ENCODE measurements at regions not wholly inside any gene's neighbourhood (a gene's known extent, or its start where the extent isn't known, plus 50 kb on each side); places are given as distances from the start of the nearest gene placed in this dataset.
"Not testable (repeated sequence)": the region's sequence is repeated elsewhere in the genome, so short reads cannot be mapped to it uniquely, and the experiment has no call there.

DNA sequence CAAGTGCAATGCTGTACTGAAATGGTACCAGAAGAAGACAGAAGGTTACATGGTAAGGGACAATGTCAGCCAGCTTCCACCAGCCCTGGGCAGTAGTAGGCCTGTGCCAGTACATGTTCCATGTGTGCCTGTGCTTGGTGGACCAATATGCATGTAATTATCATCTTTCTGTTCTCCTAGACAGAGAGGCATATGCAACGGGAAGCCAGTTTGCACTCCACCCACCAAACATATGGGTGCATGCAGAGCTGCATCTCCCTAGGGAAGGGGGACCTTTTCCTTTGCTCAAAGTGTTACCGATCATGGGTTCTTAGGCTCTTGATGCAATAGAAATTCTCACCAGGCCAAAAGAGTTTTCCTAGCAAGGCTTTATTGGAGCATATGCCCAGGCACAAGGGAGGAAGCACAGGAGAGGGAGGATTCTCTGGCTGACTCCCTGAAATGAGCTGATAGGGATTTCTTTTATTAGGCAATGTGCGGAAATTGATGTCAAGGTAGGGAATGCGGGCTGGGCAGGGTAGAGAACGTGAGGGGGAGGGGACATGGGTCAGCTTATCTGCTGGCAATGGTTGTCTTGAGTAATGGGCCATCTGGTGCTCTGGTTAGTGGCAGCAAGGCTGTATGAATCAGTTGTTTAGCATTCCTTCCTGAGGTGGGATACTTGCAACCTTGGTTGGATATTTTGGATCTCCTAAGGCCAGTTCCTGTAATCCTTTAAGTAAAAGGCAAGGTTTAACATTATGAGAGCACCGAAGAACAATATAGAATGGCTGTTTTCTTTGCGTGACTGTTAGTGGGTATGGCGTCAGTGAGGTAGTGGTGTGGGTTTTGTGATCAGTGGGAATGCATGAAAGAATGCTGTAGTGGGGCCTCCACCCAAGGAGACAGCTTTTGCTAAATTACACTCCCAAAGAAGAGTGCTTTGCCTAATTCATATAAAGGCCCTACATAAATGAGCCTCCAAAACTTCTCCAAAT lies 102.5 kb downstream of the CDRT15L2 start:
- TF ChIP-seq, protein P1, sequence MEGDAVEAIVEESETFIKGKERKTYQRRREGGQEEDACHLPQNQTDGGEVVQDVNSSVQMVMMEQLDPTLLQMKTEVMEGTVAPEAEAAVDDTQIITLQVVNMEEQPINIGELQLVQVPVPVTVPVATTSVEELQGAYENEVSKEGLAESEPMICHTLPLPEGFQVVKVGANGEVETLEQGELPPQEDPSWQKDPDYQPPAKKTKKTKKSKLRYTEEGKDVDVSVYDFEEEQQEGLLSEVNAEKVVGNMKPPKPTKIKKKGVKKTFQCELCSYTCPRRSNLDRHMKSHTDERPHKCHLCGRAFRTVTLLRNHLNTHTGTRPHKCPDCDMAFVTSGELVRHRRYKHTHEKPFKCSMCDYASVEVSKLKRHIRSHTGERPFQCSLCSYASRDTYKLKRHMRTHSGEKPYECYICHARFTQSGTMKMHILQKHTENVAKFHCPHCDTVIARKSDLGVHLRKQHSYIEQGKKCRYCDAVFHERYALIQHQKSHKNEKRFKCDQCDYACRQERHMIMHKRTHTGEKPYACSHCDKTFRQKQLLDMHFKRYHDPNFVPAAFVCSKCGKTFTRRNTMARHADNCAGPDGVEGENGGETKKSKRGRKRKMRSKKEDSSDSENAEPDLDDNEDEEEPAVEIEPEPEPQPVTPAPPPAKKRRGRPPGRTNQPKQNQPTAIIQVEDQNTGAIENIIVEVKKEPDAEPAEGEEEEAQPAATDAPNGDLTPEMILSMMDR (IDR thresholded peaks at IDR 0.05; ENCODE audit: poor library complexity, severe bottlenecking) = not testable (repeated sequence)
- not testable (repeated sequence) for TF ChIP-seq EZH2 (IDR thresholded peaks at IDR 0.05; ENCODE audit: borderline replicate concordance, insufficient read depth, low read length, poor library complexity, severe bottlenecking)

Data from neural cell (in vitro differentiated cells).